ENCODE measurements at regions not wholly inside any gene's neighbourhood (a gene's known extent, or its start where the extent isn't known, plus 50 kb on each side); places are given as distances from the start of the nearest gene placed in this dataset.
"Not testable (repeated sequence)": the region's sequence is repeated elsewhere in the genome, so short reads cannot be mapped to it uniquely, and the experiment has no call there.

- H3K4me1 ChIP-seq (ENCODE audit: insufficient read depth, low read length); H3K27me3 ChIP-seq (ENCODE audit: insufficient read depth, low read length); H3K4me3 ChIP-seq (ENCODE audit: low read length); H2AFZ ChIP-seq (ENCODE audit: low read depth, low read length); H3K9me3 ChIP-seq (ENCODE audit: low read length); H3K36me3 ChIP-seq (ENCODE audit: insufficient read depth, low read length): not testable (repeated sequence)
Observed at GRCh38 chr17:45601605-45602539, 111.4 kb upstream of the PLEKHM1 start.

- not testable (repeated sequence) for H3K9me3 ChIP-seq (ENCODE audit: low read length); H3K27me3 ChIP-seq (ENCODE audit: insufficient read depth, low read length); H2AFZ ChIP-seq (ENCODE audit: low read depth, low read length); H3K4me1 ChIP-seq (ENCODE audit: insufficient read depth, low read length); H3K36me3 ChIP-seq (ENCODE audit: insufficient read depth, low read length); H3K4me3 ChIP-seq (ENCODE audit: low read length)
Observed at GRCh38 chr17:45605751-45606150, 115.2 kb upstream of the PLEKHM1 start.

- H3K9me3 ChIP-seq (ENCODE audit: low read length); H2AFZ ChIP-seq (ENCODE audit: low read depth, low read length); H3K27me3 ChIP-seq (ENCODE audit: insufficient read depth, low read length); H3K4me1 ChIP-seq (ENCODE audit: insufficient read depth, low read length); H3K36me3 ChIP-seq (ENCODE audit: insufficient read depth, low read length): not testable (repeated sequence)
- peak overlapping the region; percentile 50 for H3K4me3 ChIP-seq (ENCODE audit: low read length)
Observed at GRCh38 chr17:45619984-45620405, 129.5 kb upstream of the PLEKHM1 start.

- H3K4me3 ChIP-seq (ENCODE audit: low read length) = peak overlapping the region; percentile 50
- not testable (repeated sequence) for H3K27me3 ChIP-seq (ENCODE audit: insufficient read depth, low read length); H3K9me3 ChIP-seq (ENCODE audit: low read length); H3K4me1 ChIP-seq (ENCODE audit: insufficient read depth, low read length); H3K36me3 ChIP-seq (ENCODE audit: insufficient read depth, low read length); H2AFZ ChIP-seq (ENCODE audit: low read depth, low read length)
Observed at GRCh38 chr17:45620468-45620867, 129.9 kb upstream of the PLEKHM1 start.

- H3K9me3 ChIP-seq (ENCODE audit: low read length); H3K36me3 ChIP-seq (ENCODE audit: insufficient read depth, low read length); H3K4me1 ChIP-seq (ENCODE audit: insufficient read depth, low read length); H3K27me3 ChIP-seq (ENCODE audit: insufficient read depth, low read length); H2AFZ ChIP-seq (ENCODE audit: low read depth, low read length): not testable (repeated sequence)
- H3K4me3 ChIP-seq (ENCODE audit: low read length) = peak overlapping the region; percentile 41
Observed at GRCh38 chr17:45621087-45621486, 130.6 kb upstream of the PLEKHM1 start.

GRCh38 chr17:45622295-45622694 lies 131.8 kb upstream of the PLEKHM1 start:
- not testable (repeated sequence) for H3K4me3 ChIP-seq (ENCODE audit: low read length); H3K36me3 ChIP-seq (ENCODE audit: insufficient read depth, low read length); H3K4me1 ChIP-seq (ENCODE audit: insufficient read depth, low read length); H3K27me3 ChIP-seq (ENCODE audit: insufficient read depth, low read length); H2AFZ ChIP-seq (ENCODE audit: low read depth, low read length); H3K9me3 ChIP-seq (ENCODE audit: low read length)

GRCh38 chr17:45628019-45628418 lies 137.5 kb upstream of the PLEKHM1 start:
- no peaks in the 10 kb centered on the region for H3K4me1 ChIP-seq (ENCODE audit: insufficient read depth, low read length)
- H3K27me3 ChIP-seq (ENCODE audit: insufficient read depth, low read length) = no peaks in the 10 kb centered on the region
- H3K4me3 ChIP-seq (ENCODE audit: low read length) = no peak overlapping the region
- H3K36me3 ChIP-seq (ENCODE audit: insufficient read depth, low read length) = peaks cover 40% of the 10 kb centered on the region
- no peak overlapping the region for H2AFZ ChIP-seq (ENCODE audit: low read depth, low read length)
- no peaks in the 10 kb centered on the region for H3K9me3 ChIP-seq (ENCODE audit: low read length)

- peaks cover 55% of the 10 kb centered on the region for H3K36me3 ChIP-seq (ENCODE audit: insufficient read depth, low read length)
- H2AFZ ChIP-seq (ENCODE audit: low read depth, low read length) = no peak overlapping the region
- H3K4me3 ChIP-seq (ENCODE audit: low read length) = no peak overlapping the region
- no peaks in the 10 kb centered on the region for H3K27me3 ChIP-seq (ENCODE audit: insufficient read depth, low read length)
- no peaks in the 10 kb centered on the region for H3K9me3 ChIP-seq (ENCODE audit: low read length)
- no peaks in the 10 kb centered on the region for H3K4me1 ChIP-seq (ENCODE audit: insufficient read depth, low read length)
Observed at GRCh38 chr17:45631941-45632340, 141.4 kb upstream of the PLEKHM1 start.

GRCh38 chr17:45639297-45639849 lies 144.7 kb upstream of the CRHR1 start:
- no peak overlapping the region for H3K4me3 ChIP-seq (ENCODE audit: low read length)
- no peaks in the 10 kb centered on the region for H3K4me1 ChIP-seq (ENCODE audit: insufficient read depth, low read length)
- H3K27me3 ChIP-seq (ENCODE audit: insufficient read depth, low read length) = no peaks in the 10 kb centered on the region
- H2AFZ ChIP-seq (ENCODE audit: low read depth, low read length) = no peak overlapping the region
- H3K36me3 ChIP-seq (ENCODE audit: insufficient read depth, low read length) = peaks cover 26% of the 10 kb centered on the region
- H3K9me3 ChIP-seq (ENCODE audit: low read length) = no peaks in the 10 kb centered on the region

- H3K27me3 ChIP-seq (ENCODE audit: insufficient read depth, low read length) = no peaks in the 10 kb centered on the region
Observed at GRCh38 chr17:45640141-45640850, 143.8 kb upstream of the CRHR1 start.

GRCh38 chr17:45641541-45641940 lies 142.6 kb upstream of the CRHR1 start:
- peaks cover 13% of the 10 kb centered on the region for H3K36me3 ChIP-seq (ENCODE audit: insufficient read depth, low read length)
- no peaks in the 10 kb centered on the region for H3K4me1 ChIP-seq (ENCODE audit: insufficient read depth, low read length)
- H3K9me3 ChIP-seq (ENCODE audit: low read length) = no peaks in the 10 kb centered on the region
- no peak overlapping the region for H2AFZ ChIP-seq (ENCODE audit: low read depth, low read length)
- no peak overlapping the region for H3K4me3 ChIP-seq (ENCODE audit: low read length)
- no peaks in the 10 kb centered on the region for H3K27me3 ChIP-seq (ENCODE audit: insufficient read depth, low read length)

More at GRCh38 chr17:45640141-45640850, 143.8 kb upstream of the CRHR1 start:
- Histone ChIP-seq H3K4me1 (ENCODE audit: insufficient read depth, low read length) (no peaks in the 10 kb centered on the region), H2AFZ (ENCODE audit: low read depth, low read length) (no peak overlapping the region), H3K36me3 (ENCODE audit: insufficient read depth, low read length) (peaks cover 24% of the 10 kb centered on the region), H3K4me3 (ENCODE audit: low read length) (no peak overlapping the region), H3K9me3 (ENCODE audit: low read length) (no peaks in the 10 kb centered on the region)

GRCh38 chr17:45643591-45643990 lies 140.5 kb upstream of the CRHR1 start:
- Histone ChIP-seq H3K27me3 (ENCODE audit: insufficient read depth, low read length) (no peaks in the 10 kb centered on the region), H3K4me1 (ENCODE audit: insufficient read depth, low read length) (no peaks in the 10 kb centered on the region)

GRCh38 chr17:45644637-45645036 lies 139.5 kb upstream of the CRHR1 start:
- H3K4me3 ChIP-seq (ENCODE audit: low read length); H3K4me1 ChIP-seq (ENCODE audit: insufficient read depth, low read length); H3K27me3 ChIP-seq (ENCODE audit: insufficient read depth, low read length); H2AFZ ChIP-seq (ENCODE audit: low read depth, low read length); H3K9me3 ChIP-seq (ENCODE audit: low read length); H3K36me3 ChIP-seq (ENCODE audit: insufficient read depth, low read length): not testable (repeated sequence)

More at GRCh38 chr17:45643591-45643990, 140.5 kb upstream of the CRHR1 start:
- Histone ChIP-seq H2AFZ (ENCODE audit: low read depth, low read length) (no peak overlapping the region), H3K4me3 (ENCODE audit: low read length) (no peak overlapping the region), H3K36me3 (ENCODE audit: insufficient read depth, low read length) (peaks cover 7% of the 10 kb centered on the region), H3K9me3 (ENCODE audit: low read length) (no peaks in the 10 kb centered on the region)
